GM21360 (cell line): ENCODE measurements at regions not wholly inside any gene's neighbourhood (a gene's known extent, or its start where the extent isn't known, plus 50 kb on each side); places are given as distances from the start of the nearest gene placed in this dataset.
"Not testable (repeated sequence)": the region's sequence is repeated elsewhere in the genome, so short reads cannot be mapped to it uniquely, and the experiment has no call there.

ENCODE experiments used
- ATAC-seq: cut with Tn5 transposase; IDR thresholded peaks from one replicate; pipeline ENCODE4 v1.9.1; 2021; ENCODE audit warnings: mild to moderate bottlenecking, moderate library complexity; ENCODE audit not compliant: unreplicated experiment

- ATAC-seq: no peak
These were observed 657.7 kb upstream of the GOT2 start for GRCh38 chr16:59391617-59392364.

DNA sequence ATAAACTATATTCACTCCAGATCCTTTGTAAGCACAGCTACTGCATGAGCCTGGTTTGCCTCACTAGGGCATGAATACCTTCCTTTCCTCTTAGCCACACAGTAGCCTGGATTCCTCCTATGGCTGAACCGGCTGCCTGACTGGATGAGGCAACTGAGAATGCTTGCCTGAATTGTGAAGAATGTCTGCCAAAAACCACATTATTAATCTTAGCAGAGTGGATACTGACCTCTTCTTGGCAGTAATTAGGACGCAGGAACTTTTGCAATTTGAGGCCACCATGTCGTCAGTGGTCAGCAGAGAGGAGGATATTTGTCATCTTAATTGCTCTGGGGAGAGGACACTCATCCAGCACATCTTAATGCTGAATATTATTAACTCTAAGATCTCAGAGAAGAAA lies 651.8 kb upstream of the GOT2 start:
- ATAC-seq: no peak

- no peak for ATAC-seq
These were observed 651.4 kb upstream of the GOT2 start for GRCh38 chr16:59385491-59385890.

DNA sequence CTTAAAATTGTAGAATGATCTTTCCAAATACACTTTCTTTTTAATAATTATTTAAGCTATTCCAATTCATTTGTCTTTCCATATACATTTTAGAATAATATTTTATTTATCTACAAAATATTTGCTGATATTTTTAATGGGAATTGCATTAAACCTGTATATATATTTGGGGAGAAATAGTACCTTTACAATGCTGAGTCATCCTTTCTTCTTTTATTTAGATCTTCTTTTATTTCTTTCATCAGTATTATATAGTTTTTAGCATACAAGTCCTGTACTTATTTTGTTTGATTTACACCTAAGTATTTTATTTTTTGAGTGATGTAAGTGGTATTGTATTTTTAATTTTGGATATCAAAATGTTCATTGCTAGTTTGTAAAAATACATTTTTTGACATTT lies 639.5 kb upstream of the GOT2 start:
- ATAC-seq: no peak

DNA sequence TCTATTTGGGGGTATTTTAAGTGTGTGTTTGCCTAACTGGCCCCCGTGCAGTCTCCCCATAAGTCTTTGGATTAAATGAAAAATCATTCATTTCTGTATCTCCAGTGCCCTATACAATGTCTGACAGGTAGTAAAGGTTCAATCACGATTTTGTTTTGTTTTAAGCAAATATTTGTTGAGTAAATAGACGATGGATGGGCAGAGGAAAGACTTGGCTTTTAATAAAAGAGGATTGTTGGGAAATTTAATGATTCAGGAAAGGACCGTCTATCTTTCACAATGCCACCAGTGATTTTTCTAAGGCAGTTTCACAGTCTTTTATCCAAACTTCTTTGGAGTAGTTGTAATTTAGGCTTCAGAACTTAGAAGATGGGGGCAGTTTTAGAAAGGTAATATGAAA lies 636.6 kb upstream of the GOT2 start:
- no peak for ATAC-seq

DNA sequence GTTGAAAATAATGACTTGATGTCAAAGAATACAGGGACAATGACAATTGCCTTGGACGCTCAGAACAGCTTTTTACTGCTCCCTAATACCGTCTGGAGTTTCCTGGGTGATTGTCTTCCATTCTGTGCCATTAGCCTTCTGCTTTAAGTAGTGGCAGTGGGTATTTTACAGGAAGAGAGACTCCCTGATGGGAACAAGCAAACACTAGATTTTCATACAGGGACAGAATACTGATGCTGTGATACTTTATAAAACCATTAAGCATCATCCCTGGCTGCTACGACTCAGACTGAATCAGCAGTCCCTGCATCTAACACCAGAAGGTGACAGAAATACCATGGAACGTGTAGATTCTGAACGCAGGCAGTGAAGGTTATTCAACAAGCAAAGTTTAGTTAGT lies 635.4 kb upstream of the GOT2 start:
- no peak for ATAC-seq

DNA sequence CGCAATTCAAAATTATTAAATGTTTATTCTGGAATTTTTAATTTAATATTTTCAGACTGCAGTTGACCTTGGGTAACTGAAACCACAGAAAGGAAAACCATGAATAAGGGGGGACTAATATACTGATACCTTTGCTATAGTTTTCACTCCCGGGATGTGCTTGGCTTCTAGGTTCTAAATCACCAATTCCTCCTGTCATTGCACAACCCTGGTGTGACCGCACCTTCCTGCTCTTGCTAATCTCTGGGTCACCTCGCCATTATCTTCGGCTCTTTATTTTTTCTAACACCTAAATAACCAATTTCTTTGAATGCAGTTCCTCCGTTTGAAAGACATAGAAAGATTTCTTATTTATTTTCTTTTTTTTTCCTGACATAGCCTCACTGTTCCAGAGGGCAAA lies 634.5 kb upstream of the GOT2 start:
- ATAC-seq: no peak

DNA sequence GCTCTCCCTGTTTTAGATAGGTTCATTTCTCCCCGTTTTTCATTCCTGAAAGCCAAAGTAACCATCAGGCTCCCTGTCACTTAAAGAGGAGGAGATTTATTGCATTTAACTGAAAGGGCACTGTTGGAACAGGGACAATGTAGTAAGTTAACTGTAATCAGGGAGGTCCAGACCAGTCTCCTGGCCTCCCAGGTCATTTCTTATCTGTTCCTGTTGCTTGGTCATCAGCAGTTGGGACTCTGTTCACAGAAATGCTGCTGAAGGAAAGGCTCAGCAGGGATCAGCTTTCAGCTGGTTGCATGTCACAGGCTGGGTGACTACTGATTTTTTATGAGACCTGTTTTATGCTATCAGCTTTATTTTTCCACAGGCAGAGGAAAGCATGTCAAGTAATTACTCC lies 622.6 kb upstream of the GOT2 start:
- no peak for ATAC-seq

DNA sequence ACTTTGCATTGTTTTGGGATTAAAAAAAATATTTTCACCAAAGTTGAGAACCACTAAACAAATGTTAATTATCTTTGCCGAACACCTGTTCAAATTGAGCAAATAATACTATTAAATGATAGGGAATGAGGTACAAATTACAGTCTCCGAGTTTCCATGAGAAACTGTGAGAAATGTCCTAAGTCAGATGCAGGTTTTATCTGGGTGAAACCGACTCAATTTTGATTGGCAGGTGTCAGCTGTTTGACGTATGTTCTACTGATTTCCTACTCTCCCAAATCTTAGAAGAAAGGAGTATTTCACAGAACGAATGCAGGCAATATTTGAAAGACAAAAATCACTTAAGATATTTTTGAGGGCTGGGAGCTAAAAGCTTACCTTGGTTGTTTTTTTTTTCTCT lies 622.0 kb upstream of the GOT2 start:
- no peak for ATAC-seq

GRCh38 chr16:59355704-59356103 lies 621.6 kb upstream of the GOT2 start:
- no peak for ATAC-seq

- no peak for ATAC-seq
These were observed 617.3 kb upstream of the GOT2 start for GRCh38 chr16:59351305-59351903.

- ATAC-seq: no peak
These were observed 616.6 kb upstream of the GOT2 start for GRCh38 chr16:59350670-59351069.

DNA sequence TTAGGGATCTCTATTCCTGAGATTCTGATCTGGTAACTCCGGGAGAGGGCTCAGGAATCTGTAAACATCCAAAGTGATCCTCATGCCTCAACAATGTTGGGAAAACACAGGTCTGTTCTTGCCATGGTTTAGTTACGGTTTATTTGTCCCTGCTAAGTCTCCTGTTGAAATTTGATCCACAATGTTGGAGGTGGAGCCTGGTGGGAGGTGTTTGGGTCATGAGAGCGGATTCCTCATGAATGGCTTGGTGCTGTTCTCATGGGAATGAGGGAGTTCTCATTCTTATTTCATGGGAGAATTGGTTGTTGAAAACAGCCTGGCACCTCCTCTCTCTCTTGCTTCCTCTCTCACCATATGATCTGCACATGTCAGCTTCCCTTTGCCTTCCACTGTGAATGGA lies 608.6 kb upstream of the GOT2 start:
- ATAC-seq: no peak

- no peak for ATAC-seq
These were observed 607.3 kb upstream of the GOT2 start for GRCh38 chr16:59341368-59341767.

DNA sequence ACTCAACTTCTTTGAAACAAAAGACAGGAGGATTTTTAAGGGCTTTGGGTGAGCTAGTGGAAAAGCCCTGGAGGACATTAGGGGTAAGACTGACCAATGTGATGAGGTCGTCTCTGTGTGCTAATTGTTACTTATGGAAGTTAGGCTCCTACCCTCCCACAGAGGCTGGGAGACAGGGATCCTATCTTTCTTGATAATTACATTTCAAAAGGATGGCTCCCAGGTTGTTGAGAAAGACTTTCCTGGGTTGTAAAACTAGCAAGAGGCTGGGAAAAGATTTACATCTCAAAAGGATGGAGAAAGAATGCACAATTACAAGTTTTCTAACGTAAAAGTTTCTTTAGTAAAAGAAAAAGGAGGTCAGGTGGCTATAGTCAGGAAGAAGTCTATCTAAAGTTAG lies 605.8 kb upstream of the GOT2 start:
- no peak for ATAC-seq

- no peak for ATAC-seq
These were observed 602.1 kb upstream of the GOT2 start for GRCh38 chr16:59336136-59336695.

DNA sequence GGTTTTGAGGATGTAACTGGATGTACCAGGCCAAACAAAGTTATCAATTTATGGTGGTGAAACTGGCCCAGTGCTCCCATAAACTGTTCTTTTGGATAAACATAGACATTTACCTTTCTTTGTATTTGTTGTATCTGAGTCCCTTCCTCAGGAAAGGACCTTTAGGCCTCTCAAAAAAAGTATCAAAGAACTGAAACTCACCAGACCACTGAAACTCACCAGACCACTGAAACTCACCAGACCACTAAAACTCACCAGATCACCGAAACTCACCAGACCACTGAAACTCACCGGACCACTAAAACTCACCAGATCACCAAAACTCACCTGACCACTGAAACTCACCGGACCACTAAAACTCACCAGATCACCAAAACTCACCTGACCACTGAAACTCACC lies 597.6 kb upstream of the GOT2 start:
- ATAC-seq: not testable (repeated sequence)

- ATAC-seq: no peak
These were observed 596.0 kb upstream of the GOT2 start for GRCh38 chr16:59330019-59330670.

DNA sequence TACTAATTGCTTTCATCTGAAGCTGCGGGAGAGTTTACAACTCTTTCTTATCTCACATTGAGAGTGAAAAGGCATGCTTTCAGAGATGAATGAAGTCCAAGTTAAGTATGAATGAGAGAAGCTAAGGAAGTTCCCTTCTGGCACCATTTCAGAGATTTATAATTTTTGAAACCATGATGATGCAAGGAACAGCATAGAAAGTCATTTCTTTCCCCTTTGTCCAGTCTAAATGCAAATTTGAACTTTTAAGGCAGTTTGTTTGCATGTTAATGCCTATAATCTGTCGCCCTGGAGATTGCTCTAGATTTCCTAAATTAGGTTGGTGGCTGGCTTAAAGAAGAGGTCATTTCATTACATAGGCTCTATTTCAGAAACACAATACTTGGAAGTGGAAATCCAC lies 594.8 kb upstream of the GOT2 start:
- ATAC-seq: no peak

GRCh38 chr16:59327894-59328293 lies 593.8 kb upstream of the GOT2 start:
- no peak for ATAC-seq

DNA sequence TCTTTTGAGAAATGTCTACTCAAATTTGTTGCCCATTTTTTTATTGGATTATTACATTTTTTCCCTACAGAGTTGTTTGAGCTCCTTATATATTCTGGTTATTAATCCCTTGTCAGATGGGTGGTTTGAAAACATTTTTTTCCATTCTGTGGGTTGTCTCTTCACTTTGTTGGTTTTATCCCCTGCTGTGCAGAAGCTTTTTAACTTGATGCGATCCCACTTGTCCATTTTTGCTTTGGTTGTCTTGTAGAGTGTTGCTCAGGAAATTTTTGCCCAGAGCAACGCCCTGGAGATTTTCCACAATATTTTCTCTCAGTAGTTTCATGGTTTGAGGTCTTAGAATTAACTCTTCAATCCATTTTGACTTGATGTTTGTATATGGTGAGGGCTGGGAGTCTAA lies 592.8 kb upstream of the GOT2 start:
- no peak for ATAC-seq

DNA sequence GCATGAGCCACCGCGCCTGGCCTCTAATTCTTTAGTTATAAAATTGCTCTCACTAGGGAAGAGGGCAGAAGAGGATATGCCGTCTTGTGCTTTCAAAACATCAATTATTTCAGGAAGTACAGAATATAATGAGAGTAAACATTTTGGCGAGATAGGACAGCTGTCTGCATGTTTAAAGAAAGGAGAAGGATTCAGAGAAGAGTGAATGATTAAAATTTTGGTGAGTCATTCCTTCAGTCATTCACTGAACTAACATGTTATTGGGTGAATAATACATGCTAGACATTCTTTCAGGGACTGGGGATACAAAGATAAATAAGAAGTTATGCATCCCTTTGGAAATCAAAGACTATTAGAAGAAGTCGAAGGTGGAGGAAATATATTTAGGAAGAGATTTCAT lies 590.3 kb upstream of the GOT2 start:
- no peak for ATAC-seq
